ENCODE measurements at regions not wholly inside any gene's neighbourhood (a gene's known extent, or its start where the extent isn't known, plus 50 kb on each side); places are given as distances from the start of the nearest gene placed in this dataset.

DNA sequence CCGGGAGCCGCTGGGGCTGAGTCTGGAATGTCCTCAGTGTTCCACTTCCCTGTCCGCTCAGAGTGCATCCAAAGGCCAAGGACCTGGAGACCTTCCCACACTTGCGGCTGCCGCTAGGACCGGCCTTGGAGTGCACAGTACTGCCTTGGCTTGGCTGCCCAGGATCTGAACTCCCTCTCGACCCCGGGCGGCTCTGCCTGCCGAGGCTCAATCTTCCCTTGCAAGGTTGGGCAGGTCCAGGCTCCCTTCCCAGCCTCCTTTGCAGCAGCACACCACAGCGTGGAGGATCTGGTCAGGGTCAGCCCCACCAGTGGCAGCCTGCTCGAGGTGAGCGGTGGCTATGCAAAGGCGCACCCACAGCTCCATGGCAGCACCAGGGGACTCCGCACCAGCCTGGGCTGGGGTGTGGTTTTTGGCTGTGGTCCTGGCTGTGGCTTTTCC lies 69.2 kb downstream of the PLXNA1 start:
- no peaks in the 10 kb centered on the region for H3K27me3 ChIP-seq (ENCODE audit: control insufficient read depth, insufficient read depth, low read length)
- TF ChIP-seq, protein P1, sequence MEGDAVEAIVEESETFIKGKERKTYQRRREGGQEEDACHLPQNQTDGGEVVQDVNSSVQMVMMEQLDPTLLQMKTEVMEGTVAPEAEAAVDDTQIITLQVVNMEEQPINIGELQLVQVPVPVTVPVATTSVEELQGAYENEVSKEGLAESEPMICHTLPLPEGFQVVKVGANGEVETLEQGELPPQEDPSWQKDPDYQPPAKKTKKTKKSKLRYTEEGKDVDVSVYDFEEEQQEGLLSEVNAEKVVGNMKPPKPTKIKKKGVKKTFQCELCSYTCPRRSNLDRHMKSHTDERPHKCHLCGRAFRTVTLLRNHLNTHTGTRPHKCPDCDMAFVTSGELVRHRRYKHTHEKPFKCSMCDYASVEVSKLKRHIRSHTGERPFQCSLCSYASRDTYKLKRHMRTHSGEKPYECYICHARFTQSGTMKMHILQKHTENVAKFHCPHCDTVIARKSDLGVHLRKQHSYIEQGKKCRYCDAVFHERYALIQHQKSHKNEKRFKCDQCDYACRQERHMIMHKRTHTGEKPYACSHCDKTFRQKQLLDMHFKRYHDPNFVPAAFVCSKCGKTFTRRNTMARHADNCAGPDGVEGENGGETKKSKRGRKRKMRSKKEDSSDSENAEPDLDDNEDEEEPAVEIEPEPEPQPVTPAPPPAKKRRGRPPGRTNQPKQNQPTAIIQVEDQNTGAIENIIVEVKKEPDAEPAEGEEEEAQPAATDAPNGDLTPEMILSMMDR (IDR thresholded peaks at IDR 0.05; ENCODE audit: borderline replicate concordance, extremely low read depth, insufficient read depth) = no peak
- intact Hi-C loops (cut with DNase I) = no loop called here
- DNase-seq (peak in 1 of 5 donors; percentile 56), FAIRE-seq (no peak)
- no peak overlapping the region for H3K9ac ChIP-seq (ENCODE audit: low read length in 3 of 3)
- no peak overlapping the region for H3K4me3 ChIP-seq (ENCODE audit: low read length in 3 of 3)
- H3K36me3 ChIP-seq (ENCODE audit: control insufficient read depth in 2 of 3, insufficient read depth in 3 of 3, low read length in 3 of 3) = no peaks in the 10 kb centered on the region
- H3K9me3 ChIP-seq (ENCODE audit: control insufficient read depth in 2 of 3, insufficient read depth in 1 of 3, low read length in 3 of 3) = peaks cover 0 to 3% (median 0%) of the 10 kb centered on the region in 3 donors
- no peaks in the 10 kb centered on the region for H3K4me1 ChIP-seq (ENCODE audit: control insufficient read depth in 2 of 3, insufficient read depth in 2 of 3, low read depth in 1 of 3, low read length in 3 of 3)
- H3K27ac ChIP-seq (ENCODE audit: low read depth in 2 of 2, low read length in 2 of 2) = no peak overlapping the region

DNA sequence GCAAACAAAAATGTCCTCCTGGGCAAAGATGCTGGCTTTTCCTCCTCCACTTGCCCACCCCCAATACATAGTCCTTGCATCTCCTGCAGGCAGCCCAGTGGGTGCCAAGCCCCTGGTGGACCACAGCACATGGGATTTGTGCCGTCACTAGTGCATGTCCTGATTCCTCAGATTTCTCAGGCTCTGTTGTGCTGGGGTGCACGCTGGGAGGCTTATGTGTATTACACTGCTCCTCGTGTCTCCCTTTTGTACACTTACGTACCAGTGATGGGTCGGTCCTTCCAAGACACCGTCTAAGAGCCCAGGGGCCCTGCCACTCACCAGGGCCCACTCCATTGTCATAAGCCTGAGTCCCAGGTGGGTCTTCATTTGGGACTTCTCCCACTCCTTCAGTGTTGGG lies 70.1 kb downstream of the PLXNA1 start:
- intact Hi-C loops (cut with DNase I) = no loop called here

DNA sequence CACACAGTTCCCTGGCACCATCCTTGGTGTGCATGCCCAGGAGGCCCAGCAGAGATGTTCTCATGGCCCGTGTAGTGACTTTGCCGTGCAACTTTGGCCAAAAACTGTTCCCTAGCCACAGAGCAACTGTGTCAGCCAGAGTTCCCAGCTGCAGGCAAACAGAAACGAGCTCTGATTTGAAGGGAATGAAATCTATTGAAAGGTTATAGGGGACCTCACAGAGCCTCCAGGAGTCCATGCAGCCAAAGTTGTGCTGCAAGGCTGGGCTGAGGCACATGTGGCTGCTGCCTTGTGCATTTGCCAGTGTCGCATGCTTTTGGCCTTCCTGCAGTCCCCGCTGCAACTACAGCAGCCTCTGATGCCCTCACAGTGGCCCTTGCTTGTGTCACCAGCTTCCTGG lies 70.5 kb downstream of the PLXNA1 start:
- intact Hi-C loops (cut with DNase I) = no loop called here
- Histone ChIP-seq H3K4me1 (ENCODE audit: control insufficient read depth in 2 of 3, insufficient read depth in 2 of 3, low read depth in 1 of 3, low read length in 3 of 3) (no peaks in the 10 kb centered on the region), H3K9me3 (ENCODE audit: control insufficient read depth in 2 of 3, insufficient read depth in 1 of 3, low read length in 3 of 3) (peaks cover 0 to 8% (median 0%) of the 10 kb centered on the region in 3 donors), H3K36me3 (ENCODE audit: control insufficient read depth in 2 of 3, insufficient read depth in 3 of 3, low read length in 3 of 3) (no peaks in the 10 kb centered on the region), H3K4me3 (ENCODE audit: low read length in 3 of 3) (no peak overlapping the region), H3K9ac (ENCODE audit: low read length in 3 of 3) (no peak overlapping the region), H3K27me3 (ENCODE audit: control insufficient read depth, insufficient read depth, low read length) (no peaks in the 10 kb centered on the region), H3K27ac (ENCODE audit: low read depth in 2 of 2, low read length in 2 of 2) (no peak overlapping the region)
- TF ChIP-seq, protein P1 (IDR thresholded peaks at IDR 0.05; ENCODE audit: borderline replicate concordance, extremely low read depth, insufficient read depth) = no peak
- DNase-seq (peak in 1 of 5 donors; percentile 18), FAIRE-seq (no peak)

More for the DNA sequence above, 70.1 kb downstream of the PLXNA1 start:
- Histone ChIP-seq H3K27me3 (ENCODE audit: control insufficient read depth, insufficient read depth, low read length) (no peaks in the 10 kb centered on the region), H3K9me3 (ENCODE audit: control insufficient read depth in 2 of 3, insufficient read depth in 1 of 3, low read length in 3 of 3) (peaks cover 0 to 8% (median 0%) of the 10 kb centered on the region in 3 donors), H3K36me3 (ENCODE audit: control insufficient read depth in 2 of 3, insufficient read depth in 3 of 3, low read length in 3 of 3) (no peaks in the 10 kb centered on the region), H3K9ac (ENCODE audit: low read length in 3 of 3) (no peak overlapping the region), H3K4me1 (ENCODE audit: control insufficient read depth in 2 of 3, insufficient read depth in 2 of 3, low read depth in 1 of 3, low read length in 3 of 3) (no peaks in the 10 kb centered on the region), H3K27ac (ENCODE audit: low read depth in 2 of 2, low read length in 2 of 2) (no peak overlapping the region), H3K4me3 (ENCODE audit: low read length in 3 of 3) (no peak overlapping the region)
- TF ChIP-seq, protein P1 (IDR thresholded peaks at IDR 0.05; ENCODE audit: borderline replicate concordance, extremely low read depth, insufficient read depth) = no peak
- FAIRE-seq (no peak), DNase-seq (peak in 1 of 5 donors; percentile 34)

DNA sequence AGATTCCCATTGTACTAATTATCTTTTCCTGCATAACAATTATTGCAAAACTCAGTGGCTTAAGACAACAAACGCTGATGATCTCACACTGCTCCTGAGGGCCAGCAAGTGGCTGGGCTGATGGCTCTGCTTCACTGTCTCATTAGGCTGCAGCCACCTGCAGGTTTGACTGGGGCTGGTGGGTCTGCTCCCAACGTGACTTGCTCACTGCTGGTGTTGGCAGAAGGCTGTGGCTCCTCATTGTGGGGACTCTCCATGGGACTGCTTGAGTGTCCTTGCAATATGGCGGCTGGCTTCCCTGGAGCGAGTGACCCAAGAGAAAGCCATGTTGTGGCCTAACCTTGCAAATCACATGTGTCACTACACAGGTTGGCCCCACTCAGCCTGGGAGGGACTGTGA lies 71.1 kb downstream of the PLXNA1 start:
- Histone ChIP-seq H3K9me3 (ENCODE audit: control insufficient read depth in 2 of 3, insufficient read depth in 1 of 3, low read length in 3 of 3) (peaks cover 0 to 8% (median 0%) of the 10 kb centered on the region in 3 donors), H3K27ac (ENCODE audit: low read depth in 2 of 2, low read length in 2 of 2) (no peak overlapping the region), H3K27me3 (ENCODE audit: control insufficient read depth, insufficient read depth, low read length) (no peaks in the 10 kb centered on the region), H3K36me3 (ENCODE audit: control insufficient read depth in 2 of 3, insufficient read depth in 3 of 3, low read length in 3 of 3) (no peaks in the 10 kb centered on the region), H3K4me1 (ENCODE audit: control insufficient read depth in 2 of 3, insufficient read depth in 2 of 3, low read depth in 1 of 3, low read length in 3 of 3) (no peaks in the 10 kb centered on the region), H3K9ac (ENCODE audit: low read length in 3 of 3) (no peak overlapping the region), H3K4me3 (ENCODE audit: low read length in 3 of 3) (no peak overlapping the region)
- no peak for FAIRE-seq
- intact Hi-C loops (cut with DNase I) = no loop called here
- TF ChIP-seq, protein P1 (IDR thresholded peaks at IDR 0.05; ENCODE audit: borderline replicate concordance, extremely low read depth, insufficient read depth) = no peak
- DNase-seq = peak in 1 of 5 donors; percentile 29

Data from kidney (tissue), 13 donors.